Calu3 (cell line): ENCODE measurements at regions not wholly inside any gene's neighbourhood (a gene's known extent, or its start where the extent isn't known, plus 50 kb on each side); places are given as distances from the start of the nearest gene placed in this dataset.

ENCODE experiments used
- BruUV-seq: library from RNA; stranded (reverse); fragments of 400-500 nt; replicated peaks from 2 replicates; lab custom pipeline; 2021; lab: Mats Ljungman, UMichigan
- CTCF ChIA-PET: fragments of 300-600 bp; sonication (Branson Sonifier 250); formaldehyde crosslinking; loops from one replicate; lab custom pipeline; 2022; ENCODE audit warnings: antibody characterized with exemption; lab: Charles Lee
- DNase-seq: peaks from one replicate; pipeline ENCODE4 v3.0.0; 2022
- H3K27ac Mint-ChIP-seq: one replicate; pipeline ENCODE4 v1.8.0; 2022; ENCODE audit warnings: mixed read lengths; ENCODE audit not compliant: unreplicated experiment
- H3K27me3 Mint-ChIP-seq: one replicate; pipeline ENCODE4 v1.8.0; 2022; ENCODE audit warnings: mixed read lengths; ENCODE audit not compliant: unreplicated experiment
- H3K36me3 Mint-ChIP-seq: one replicate; pipeline ENCODE4 v1.8.0; 2022; ENCODE audit warnings: mild to moderate bottlenecking, moderate library complexity, mixed read lengths; ENCODE audit not compliant: insufficient read depth, unreplicated experiment
- H3K4me1 Mint-ChIP-seq: one replicate; pipeline ENCODE4 v1.8.0; 2022; ENCODE audit warnings: mild to moderate bottlenecking, low read depth, mixed read lengths; ENCODE audit not compliant: unreplicated experiment
- H3K4me3 Mint-ChIP-seq: one replicate; pipeline ENCODE4 v1.8.0; 2022; ENCODE audit warnings: mild to moderate bottlenecking, low read depth, moderate library complexity, mixed read lengths; ENCODE audit not compliant: unreplicated experiment
- H3K9me3 Mint-ChIP-seq: one replicate; pipeline ENCODE4 v1.8.0; 2022; ENCODE audit warnings: low read depth, mixed read lengths; ENCODE audit not compliant: unreplicated experiment
- CTCF ChIP-seq: fragments of 200-600 bp; IDR thresholded peaks from one replicate; pipeline ENCODE4 v1.8.0; 2022; ENCODE audit warnings: antibody characterized with exemption; ENCODE audit not compliant: unreplicated experiment
- intact Hi-C: fragments of 100-400 bp; cut with micrococcal nuclease; formaldehyde crosslinking; loops from one replicate; pipeline ENCODE4 v1.10.0; 2022; ENCODE audit not compliant: unreplicated experiment

- no peaks in the 10 kb centered on the region for H3K36me3 Mint-ChIP-seq
- TF ChIP-seq CTCF = no peak
- H3K27ac Mint-ChIP-seq = peak overlapping the region; percentile 51
- no peaks in the 10 kb centered on the region for H3K27me3 Mint-ChIP-seq
- peaks cover 3% of the 10 kb centered on the region for H3K9me3 Mint-ChIP-seq
- H3K4me1 Mint-ChIP-seq = peaks cover 41% of the 10 kb centered on the region
- BruUV-seq = no TSS peak
- intact Hi-C loops = loop anchor here (1.0 kb wide), 1 partner anchor 51 kb away; no protein-coding TSS in a partner anchor
- CTCF ChIA-PET = interaction anchor here (1.0 to 2.1 kb wide), 3 partner anchors 23 to 51 kb away, joined by 3 to 9 read pairs (median 4); partner anchors contain the start of gene CPNE4
- DNase-seq = no peak
- no peak overlapping the region for H3K4me3 Mint-ChIP-seq
These were observed 50.2 kb upstream of the CPNE4 start for GRCh38 chr3:132084982-132085381.

GRCh38 chr3:132087356-132087755, 52.5 kb upstream of the CPNE4 start:
- Mint-ChIP-seq H3K9me3 (no peaks in the 10 kb centered on the region), H3K4me1 (peaks cover 32% of the 10 kb centered on the region), H3K4me3 (no peak overlapping the region), H3K36me3 (no peaks in the 10 kb centered on the region), H3K27me3 (no peaks in the 10 kb centered on the region), H3K27ac (no peak overlapping the region)
- no peak for TF ChIP-seq CTCF
- CTCF ChIA-PET = no interaction called here
- DNase-seq = no peak
- BruUV-seq = no TSS peak
- intact Hi-C loops = no loop called here

- intact Hi-C loops = no loop called here
- CTCF ChIA-PET = no interaction called here
These were observed 53.5 kb upstream of the CPNE4 start for GRCh38 chr3:132088291-132088690.

GRCh38 chr3:132090921-132091320, 56.1 kb upstream of the CPNE4 start:
- intact Hi-C loops = no loop called here
- H3K4me3 Mint-ChIP-seq = no peak overlapping the region
- TF ChIP-seq CTCF = no peak
- H3K9me3 Mint-ChIP-seq = no peaks in the 10 kb centered on the region
- no TSS peak for BruUV-seq
- CTCF ChIA-PET = no interaction called here
- no peaks in the 10 kb centered on the region for H3K36me3 Mint-ChIP-seq
- H3K27ac Mint-ChIP-seq = no peak overlapping the region
- no peaks in the 10 kb centered on the region for H3K4me1 Mint-ChIP-seq
- no peaks in the 10 kb centered on the region for H3K27me3 Mint-ChIP-seq
- no peak for DNase-seq

More at GRCh38 chr3:132088291-132088690, 53.5 kb upstream of the CPNE4 start:
- H3K27ac Mint-ChIP-seq = no peak overlapping the region
- H3K9me3 Mint-ChIP-seq = no peaks in the 10 kb centered on the region
- H3K4me3 Mint-ChIP-seq = no peak overlapping the region
- TF ChIP-seq CTCF = no peak
- no peaks in the 10 kb centered on the region for H3K36me3 Mint-ChIP-seq
- no peak for DNase-seq
- H3K4me1 Mint-ChIP-seq = peaks cover 23% of the 10 kb centered on the region
- BruUV-seq = no TSS peak
- no peaks in the 10 kb centered on the region for H3K27me3 Mint-ChIP-seq
